ENCODE measurements at regions not wholly inside any gene's neighbourhood (a gene's known extent, or its start where the extent isn't known, plus 50 kb on each side); places are given as distances from the start of the nearest gene placed in this dataset.

GRCh38 chr6:145169726-145170224, 565.5 kb downstream of the EPM2A start:
- Histone ChIP-seq H3K36me3 (no peaks in the 10 kb centered on the region), H3K27ac (no peak overlapping the region), H3K4me3 (ENCODE audit: low read depth, low read length) (no peak overlapping the region), H3K9me3 (ENCODE audit: severe bottlenecking) (no peaks in the 10 kb centered on the region), H3K27me3 (ENCODE audit: insufficient read depth, low read depth, severe bottlenecking) (no peaks in the 10 kb centered on the region)
- no peak for DNase-seq
- TF ChIP-seq CTCF (IDR thresholded peaks at IDR 0.05; ENCODE audit: low read depth, low read length), result no peak

- Histone ChIP-seq H3K27ac (no peak overlapping the region), H3K36me3 (no peaks in the 10 kb centered on the region), H3K27me3 (ENCODE audit: insufficient read depth, low read depth, severe bottlenecking) (no peaks in the 10 kb centered on the region), H3K4me3 (ENCODE audit: low read depth, low read length) (no peak overlapping the region), H3K9me3 (ENCODE audit: severe bottlenecking) (no peaks in the 10 kb centered on the region)
- no peak for TF ChIP-seq CTCF (IDR thresholded peaks at IDR 0.05; ENCODE audit: low read depth, low read length)
- no peak for DNase-seq
These were observed 559.9 kb downstream of the EPM2A start for GRCh38 chr6:145175470-145175869.

- no peak for DNase-seq
- Histone ChIP-seq H3K9me3 (ENCODE audit: severe bottlenecking) (no peaks in the 10 kb centered on the region), H3K4me3 (ENCODE audit: low read depth, low read length) (no peak overlapping the region), H3K27ac (no peak overlapping the region), H3K27me3 (ENCODE audit: insufficient read depth, low read depth, severe bottlenecking) (no peaks in the 10 kb centered on the region), H3K36me3 (no peaks in the 10 kb centered on the region)
- no peak for TF ChIP-seq CTCF (IDR thresholded peaks at IDR 0.05; ENCODE audit: low read depth, low read length)
These were observed 556.9 kb downstream of the EPM2A start for GRCh38 chr6:145178391-145178790.

GRCh38 chr6:145187491-145188206, 547.7 kb downstream of the EPM2A start:
- no peak for TF ChIP-seq CTCF (IDR thresholded peaks at IDR 0.05; ENCODE audit: low read depth, low read length)
- Histone ChIP-seq H3K36me3 (no peaks in the 10 kb centered on the region), H3K27ac (no peak overlapping the region), H3K9me3 (ENCODE audit: severe bottlenecking) (no peaks in the 10 kb centered on the region), H3K4me3 (ENCODE audit: low read depth, low read length) (no peak overlapping the region), H3K27me3 (ENCODE audit: insufficient read depth, low read depth, severe bottlenecking) (no peaks in the 10 kb centered on the region)
- no peak for DNase-seq

- no peak overlapping the region for H3K4me3 ChIP-seq (ENCODE audit: low read depth, low read length)
- H3K27ac ChIP-seq, result no peak overlapping the region
- H3K27me3 ChIP-seq (ENCODE audit: insufficient read depth, low read depth, severe bottlenecking), result no peaks in the 10 kb centered on the region
- H3K9me3 ChIP-seq (ENCODE audit: severe bottlenecking), result no peaks in the 10 kb centered on the region
- no peak for DNase-seq
- no peaks in the 10 kb centered on the region for H3K36me3 ChIP-seq
- TF ChIP-seq CTCF (IDR thresholded peaks at IDR 0.05; ENCODE audit: low read depth, low read length), result no peak
These were observed 545.5 kb downstream of the EPM2A start for GRCh38 chr6:145189836-145190235.

GRCh38 chr6:145194389-145194788, 540.9 kb downstream of the EPM2A start:
- Histone ChIP-seq H3K27me3 (ENCODE audit: insufficient read depth, low read depth, severe bottlenecking) (no peaks in the 10 kb centered on the region), H3K4me3 (ENCODE audit: low read depth, low read length) (no peak overlapping the region), H3K27ac (no peak overlapping the region), H3K36me3 (no peaks in the 10 kb centered on the region), H3K9me3 (ENCODE audit: severe bottlenecking) (no peaks in the 10 kb centered on the region)
- no peak for DNase-seq
- TF ChIP-seq CTCF (IDR thresholded peaks at IDR 0.05; ENCODE audit: low read depth, low read length), result no peak

Measured in WERI-Rb-1 (cell line).